ENCODE measurements at regions not wholly inside any gene's neighbourhood (a gene's known extent, or its start where the extent isn't known, plus 50 kb on each side); places are given as distances from the start of the nearest gene placed in this dataset.

DNA sequence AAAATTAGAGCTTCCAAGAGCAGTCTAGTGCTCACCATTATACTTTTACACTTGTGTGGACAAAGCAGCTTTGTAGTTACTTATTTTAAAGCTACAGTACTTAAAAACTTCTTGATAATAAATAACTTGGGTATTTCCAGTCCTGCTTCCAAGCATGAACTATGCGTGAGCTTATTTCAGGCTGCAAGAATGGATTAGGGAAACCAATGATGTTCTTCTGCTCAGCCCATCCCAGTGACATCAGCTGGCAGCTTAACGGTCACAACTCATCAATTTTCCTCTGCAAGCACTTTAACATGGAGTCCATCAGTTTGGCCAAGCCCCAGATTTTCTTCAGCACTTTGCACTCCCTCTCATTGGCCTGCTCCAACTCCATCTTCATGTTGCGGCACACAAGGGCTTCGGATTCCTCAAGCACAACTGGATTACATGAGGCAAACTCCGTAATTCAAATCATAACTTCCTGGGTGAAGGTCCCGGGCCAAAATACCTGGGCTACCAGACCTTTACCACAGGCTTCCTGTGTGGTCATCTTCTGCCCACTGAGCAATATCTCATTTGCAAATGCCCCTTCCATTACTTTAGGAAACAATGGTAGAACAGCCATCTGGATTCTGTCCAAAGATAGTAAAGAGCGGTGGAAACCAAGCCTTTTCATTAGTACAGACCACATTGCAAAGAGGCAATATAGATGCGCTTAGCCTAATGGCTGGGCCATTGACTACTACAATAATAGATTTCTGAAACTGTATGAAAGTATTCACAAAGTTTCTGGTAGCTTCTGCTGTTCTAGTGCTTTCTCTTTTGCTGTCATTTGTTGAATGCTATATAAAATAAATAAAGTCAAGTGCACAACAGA, 87.5 kb upstream of the DAZL start:
- Histone ChIP-seq H3K9ac (ENCODE audit: low read depth in 1 of 2, low read length in 2 of 2) (no peak overlapping the region), H3K27me3 (ENCODE audit: control insufficient read depth in 4 of 4, insufficient read depth in 4 of 4, low read length in 3 of 4) (no peaks in the 10 kb centered on the region), H3K27ac (ENCODE audit: low read depth in 1 of 2, low read length in 2 of 2) (no peak overlapping the region), H3K9me3 (ENCODE audit: control insufficient read depth in 4 of 4, low read length in 3 of 4) (no peaks in the 10 kb centered on the region), H3K4me1 (ENCODE audit: control insufficient read depth in 4 of 4, insufficient read depth in 4 of 4, low read length in 3 of 4) (no peaks in the 10 kb centered on the region), H3K4me3 (ENCODE audit: low read depth in 1 of 3, low read length in 3 of 3) (no peak overlapping the region), H3K36me3 (ENCODE audit: control insufficient read depth in 4 of 4, insufficient read depth in 3 of 4, low read depth in 1 of 4, low read length in 3 of 4) (no peaks in the 10 kb centered on the region)
- WGBS: 83% methylated on average over 8 of the region's 8 CpGs
- DNase-seq (ENCODE audit: low spot score): no peak
- TF ChIP-seq RXRA (IDR thresholded peaks at IDR 0.05) (no peak), MAX (IDR thresholded peaks at IDR 0.05) (no peak), ZBTB33 (IDR thresholded peaks at IDR 0.05) (no peak), FOXA1 (IDR thresholded peaks at IDR 0.05) (no peak), GABPA (IDR thresholded peaks at IDR 0.05 in 1 of 2, conservative IDR thresholded peaks at IDR 0.05 in 1 of 2) (no peak), SP1 (IDR thresholded peaks at IDR 0.05) (no peak), CTCF (IDR thresholded peaks at IDR 0.05; ENCODE audit: low read depth, low read length, missing input control) (no peak), HNF4G (IDR thresholded peaks at IDR 0.05) (no peak), RAD21 (IDR thresholded peaks at IDR 0.05) (no peak), ATF3 (IDR thresholded peaks at IDR 0.05) (no peak), YY1 (IDR thresholded peaks at IDR 0.05) (no peak), HNF4A (conservative IDR thresholded peaks at IDR 0.05) (no peak), JUND (IDR thresholded peaks at IDR 0.05) (no peak), FOXA2 (IDR thresholded peaks at IDR 0.05) (no peak), EGR1 (IDR thresholded peaks at IDR 0.05; ENCODE audit: low read depth in 2 of 2) (no peak)

DNA sequence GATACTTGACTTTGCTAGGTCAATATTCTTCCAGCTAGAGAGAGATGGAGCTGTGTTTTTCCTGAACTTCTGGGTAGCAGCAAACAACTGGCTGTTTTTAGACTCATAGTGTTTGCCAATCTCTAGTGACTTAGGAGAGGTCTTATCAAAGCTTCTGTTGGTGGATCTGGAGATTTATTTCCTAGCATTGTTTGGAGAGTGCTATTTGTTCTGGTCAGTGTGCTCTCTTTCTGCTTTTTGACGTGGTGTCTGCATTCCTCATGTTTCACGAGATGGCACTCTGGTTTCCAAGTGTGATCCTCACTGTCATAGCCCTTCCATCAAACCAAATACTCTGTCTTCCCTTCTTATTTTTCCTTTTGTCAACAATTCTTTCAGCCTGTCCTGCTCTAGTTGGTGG, 88.6 kb upstream of the DAZL start:
- Histone ChIP-seq H3K9me3 (ENCODE audit: control insufficient read depth in 4 of 4, low read length in 3 of 4) (no peaks in the 10 kb centered on the region), H3K36me3 (ENCODE audit: control insufficient read depth in 4 of 4, insufficient read depth in 3 of 4, low read depth in 1 of 4, low read length in 3 of 4) (no peaks in the 10 kb centered on the region), H3K27me3 (ENCODE audit: control insufficient read depth in 4 of 4, insufficient read depth in 4 of 4, low read length in 3 of 4) (no peaks in the 10 kb centered on the region), H3K4me1 (ENCODE audit: control insufficient read depth in 4 of 4, insufficient read depth in 4 of 4, low read length in 3 of 4) (no peaks in the 10 kb centered on the region), H3K27ac (ENCODE audit: low read depth in 1 of 2, low read length in 2 of 2) (no peak overlapping the region), H3K9ac (ENCODE audit: low read depth in 1 of 2, low read length in 2 of 2) (no peak overlapping the region), H3K4me3 (ENCODE audit: low read depth in 1 of 3, low read length in 3 of 3) (no peak overlapping the region)
- 67% methylated on average over 2 of the region's 2 CpGs for WGBS
- no peak for DNase-seq (ENCODE audit: low spot score)
- TF ChIP-seq MAX (IDR thresholded peaks at IDR 0.05) (no peak), EGR1 (IDR thresholded peaks at IDR 0.05; ENCODE audit: low read depth in 2 of 2) (no peak), RXRA (IDR thresholded peaks at IDR 0.05) (no peak), ZBTB33 (IDR thresholded peaks at IDR 0.05) (no peak), NR2F2 (IDR thresholded peaks at IDR 0.05) (no peak), ATF3 (IDR thresholded peaks at IDR 0.05) (no peak), YY1 (IDR thresholded peaks at IDR 0.05) (no peak), HNF4G (IDR thresholded peaks at IDR 0.05) (no peak), JUND (IDR thresholded peaks at IDR 0.05) (no peak), SP1 (IDR thresholded peaks at IDR 0.05) (no peak)

Data from liver (tissue), 8 donors.